Activated CD4-positive, alpha-beta T cell treated with anti-CD3 and anti-CD28 coated beads, Interleukin-10, Interleukin-2, amounts not matched to agents 100 ng/mL and 50 ng/mL, durations not matched to agents 16 hours and 8 hours (primary cell): ENCODE measurements at regions not wholly inside any gene's neighbourhood (a gene's known extent, or its start where the extent isn't known, plus 50 kb on each side); places are given as distances from the start of the nearest gene placed in this dataset.

Experiments used
- DNase-seq: peaks from one replicate; pipeline ENCODE4 v3.0.0-alpha.2; 2020

DNA sequence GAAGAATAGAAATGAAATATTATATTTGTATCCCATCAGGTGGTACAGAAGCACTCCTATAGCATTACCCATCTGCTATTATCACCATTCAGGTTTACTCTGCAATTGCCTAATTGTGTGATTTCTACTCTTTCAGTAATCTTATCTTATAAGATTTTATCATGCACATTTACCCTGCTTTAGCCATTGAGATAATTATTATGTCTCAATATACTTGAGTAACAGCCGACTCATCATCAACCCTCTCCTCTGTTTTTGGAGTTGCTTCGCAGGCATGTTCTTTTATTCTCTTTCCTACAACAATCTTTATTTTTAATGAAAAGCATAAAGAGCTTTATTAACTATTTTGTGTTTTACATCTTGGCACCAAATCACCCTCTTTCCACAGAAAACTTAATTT, 419.9 kb downstream of the LRIG3 start:
- no peak for DNase-seq

DNA sequence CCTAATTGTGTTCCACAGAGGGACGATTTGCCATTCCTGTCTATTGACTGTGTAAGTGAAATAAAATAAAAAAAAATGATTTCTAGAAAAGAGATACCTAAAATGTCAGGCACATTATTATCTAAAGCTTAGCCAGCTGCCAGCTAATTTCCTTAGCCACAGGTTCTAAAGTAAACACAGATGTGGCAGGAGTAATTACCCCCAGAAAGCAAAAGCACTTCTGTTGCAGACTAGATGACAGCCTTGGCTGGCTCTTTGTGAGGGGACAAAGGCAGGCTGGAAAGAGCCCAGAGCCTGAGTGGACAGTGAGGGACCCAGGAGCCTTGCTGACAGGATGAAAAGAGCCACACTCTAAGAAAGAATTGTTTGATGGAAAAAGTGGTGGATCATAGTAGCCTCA, 418.1 kb downstream of the LRIG3 start:
- no peak for DNase-seq

GRCh38 chr12:58502841-58503240, 417.5 kb downstream of the LRIG3 start:
- no peak for DNase-seq

DNA sequence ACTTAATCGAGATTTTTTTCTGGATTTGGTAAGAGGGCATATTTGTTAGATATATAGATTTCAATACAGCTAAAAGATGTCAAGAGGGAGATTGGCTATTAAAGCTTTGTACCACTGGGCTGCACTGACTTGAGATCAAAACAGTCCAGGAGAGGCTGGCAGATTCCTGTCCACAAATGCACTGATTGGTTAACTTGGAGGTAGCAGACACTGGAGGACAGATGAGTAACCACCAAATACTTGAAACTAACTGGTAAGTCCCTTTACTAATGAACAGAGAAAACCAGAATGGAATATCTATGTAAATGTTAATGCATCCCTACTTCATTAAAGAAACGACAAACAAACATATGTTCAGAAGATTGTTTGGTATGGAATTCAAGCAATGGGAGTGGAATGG, 416.6 kb downstream of the LRIG3 start:
- DNase-seq, result no peak

DNA sequence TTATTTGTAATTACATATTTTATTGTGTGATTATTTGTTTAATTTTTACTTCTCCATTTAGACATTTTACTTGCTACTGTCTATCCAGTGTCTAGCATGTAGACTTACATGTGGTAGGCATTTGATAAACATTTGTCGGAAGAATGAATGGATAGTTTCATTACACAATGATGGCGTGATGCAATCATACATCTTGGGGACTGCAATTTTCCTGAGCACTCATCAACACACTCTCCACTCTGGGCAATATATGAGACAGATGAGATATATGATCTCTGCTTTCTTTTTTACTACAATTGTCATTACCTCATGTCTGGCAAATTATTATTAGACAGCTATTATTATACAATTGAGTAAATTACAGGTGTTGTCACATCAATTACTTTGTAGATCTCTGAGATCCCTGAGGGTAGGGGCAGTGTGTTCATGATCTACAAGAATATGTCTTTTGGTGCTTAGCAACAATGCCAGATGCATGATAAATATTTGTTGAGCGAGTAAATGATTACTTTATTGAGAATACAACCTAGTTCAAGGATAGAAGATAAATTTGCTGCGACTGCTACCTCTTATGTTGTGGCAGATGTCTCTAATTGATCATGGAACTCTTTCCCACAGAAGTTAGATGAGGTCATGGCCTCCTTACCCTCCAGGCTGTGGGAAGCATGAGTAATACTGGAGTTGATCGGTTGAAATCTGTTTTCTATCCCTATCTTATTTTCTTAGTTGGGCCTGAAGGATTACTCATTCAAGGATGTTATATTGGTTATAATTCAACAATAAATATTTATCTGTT, 416.0 kb downstream of the LRIG3 start:
- no peak for DNase-seq

GRCh38 chr12:58509116-58509885, 411.0 kb downstream of the LRIG3 start:
- DNase-seq, result no peak

- DNase-seq, result no peak
Measured at GRCh38 chr12:58513301-58513834, 406.9 kb downstream of the LRIG3 start.

GRCh38 chr12:58513852-58514251, 406.5 kb downstream of the LRIG3 start:
- no peak for DNase-seq

- DNase-seq, result no peak
Measured at GRCh38 chr12:58519839-58520238, 400.5 kb downstream of the LRIG3 start.

- no peak for DNase-seq
Measured at GRCh38 chr12:58521152-58521551, 399.2 kb downstream of the LRIG3 start.

GRCh38 chr12:58521796-58522195, 398.5 kb downstream of the LRIG3 start:
- no peak for DNase-seq

DNA sequence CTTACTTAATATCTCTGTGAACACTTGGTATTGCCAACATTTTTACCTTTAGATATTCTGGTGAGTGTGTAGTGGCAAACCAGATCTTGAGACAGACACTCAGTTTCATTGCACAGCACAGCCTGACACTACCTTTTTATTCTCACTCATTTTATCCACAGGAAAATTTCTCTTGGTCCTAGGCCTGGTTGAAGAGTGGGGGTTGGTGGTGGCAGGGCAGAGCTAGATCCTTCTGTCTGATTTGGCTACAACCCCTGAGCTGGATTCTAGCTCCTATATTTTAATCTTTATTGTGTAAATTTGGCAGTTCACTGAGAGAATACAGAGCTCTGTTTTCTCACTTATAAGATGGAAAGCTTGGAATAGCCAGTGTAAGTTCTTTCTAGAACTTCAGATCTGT, 396.9 kb downstream of the LRIG3 start:
- no peak for DNase-seq

DNA sequence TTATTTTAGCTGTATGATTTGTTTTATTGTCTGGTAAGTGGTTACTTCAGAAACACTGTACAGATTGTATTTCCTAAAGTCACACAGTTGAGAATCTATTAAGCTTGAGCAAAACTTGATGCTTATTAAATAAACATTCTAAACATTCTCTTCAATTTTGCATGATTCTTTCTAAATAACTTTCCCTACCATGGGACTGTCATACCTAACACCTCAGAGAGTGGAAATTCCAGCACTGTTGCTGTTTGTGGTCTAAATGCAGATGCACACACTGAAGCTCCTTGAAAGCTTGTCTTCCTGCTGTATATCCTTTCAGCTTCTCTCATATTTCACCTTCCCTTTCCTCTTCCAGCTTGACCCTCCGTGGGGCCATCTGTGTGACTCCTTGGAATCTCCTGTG, 392.0 kb downstream of the LRIG3 start:
- DNase-seq, result no peak

DNA sequence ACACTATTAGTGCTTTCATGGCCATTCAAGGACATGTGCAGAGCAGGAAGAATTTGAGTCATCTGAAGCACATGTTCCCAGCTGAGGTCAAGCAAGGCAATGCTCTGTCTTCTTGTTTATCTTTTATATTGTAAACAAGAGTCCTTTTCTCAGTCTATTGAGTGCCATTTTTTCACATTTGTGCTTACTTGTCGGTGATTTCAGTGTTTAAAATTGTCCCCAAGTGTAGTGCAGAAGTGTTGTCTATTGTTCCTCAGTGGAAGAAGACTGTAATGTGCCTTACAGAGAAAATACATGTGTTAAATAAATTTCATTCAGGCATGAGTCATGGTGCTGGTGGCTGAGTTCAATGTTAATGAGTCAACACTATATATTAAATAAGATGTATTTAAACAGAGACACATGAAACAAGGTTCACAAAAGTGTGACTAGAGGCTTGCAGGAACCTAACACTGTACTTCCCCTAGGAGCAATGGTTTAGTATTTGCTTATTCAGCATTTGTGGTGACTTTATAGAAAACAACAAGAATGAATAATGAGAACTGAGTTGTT, 391.1 kb downstream of the LRIG3 start:
- DNase-seq, result no peak

- DNase-seq, result no peak
Measured at GRCh38 chr12:58529897-58530741, 390.2 kb downstream of the LRIG3 start.

GRCh38 chr12:58530742-58531062, 389.6 kb downstream of the LRIG3 start:
- DNase-seq, result no peak

- DNase-seq, result no peak
Measured at GRCh38 chr12:58532855-58533608, 387.3 kb downstream of the LRIG3 start.

- DNase-seq, result no peak
Measured at GRCh38 chr12:58533652-58534051, 386.7 kb downstream of the LRIG3 start.

- no peak for DNase-seq
Measured at GRCh38 chr12:58537278-58537677, 383.0 kb downstream of the LRIG3 start.

GRCh38 chr12:58539295-58539694, 381.0 kb downstream of the LRIG3 start:
- DNase-seq, result no peak

DNA sequence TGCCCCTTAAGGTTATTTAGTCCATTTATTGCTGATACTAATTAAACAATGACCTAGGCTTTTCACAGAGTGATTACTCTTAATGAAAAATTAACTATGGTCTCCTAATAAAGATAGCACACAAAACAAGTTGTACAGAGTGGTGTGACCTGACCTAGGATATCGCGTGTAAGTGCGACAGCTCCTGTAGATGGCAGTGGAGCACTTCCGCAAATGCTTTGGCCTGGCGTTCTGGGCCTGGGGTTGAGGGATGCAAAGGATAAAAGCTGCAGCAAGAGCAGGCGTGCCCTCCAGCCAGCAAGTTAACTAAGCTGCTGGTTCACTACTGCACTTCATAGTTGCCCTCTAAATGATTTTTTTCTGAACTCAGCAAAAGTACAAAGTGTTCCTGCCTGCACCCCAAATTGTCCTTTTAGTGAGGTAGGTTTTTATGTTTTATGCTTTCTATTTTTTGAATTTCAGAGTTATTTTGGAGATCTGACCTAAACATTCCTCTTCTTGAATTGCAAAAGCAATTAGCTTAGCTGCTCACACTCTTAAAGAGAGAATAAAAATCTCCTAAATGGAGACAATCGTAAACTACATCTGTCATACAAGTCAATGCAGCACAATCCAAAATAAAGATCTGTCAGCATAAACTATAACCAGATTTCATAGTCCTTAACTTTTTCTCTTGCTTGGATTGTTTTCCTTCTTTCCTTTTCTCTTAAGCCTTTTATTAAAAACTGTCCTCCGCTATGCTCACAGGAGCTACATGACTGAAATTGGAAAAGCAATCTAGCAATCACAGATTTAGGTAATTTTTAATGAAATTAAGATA, 379.6 kb downstream of the LRIG3 start:
- DNase-seq, result peak; percentile 42
